ENCODE measurements at regions not wholly inside any gene's neighbourhood (a gene's known extent, or its start where the extent isn't known, plus 50 kb on each side); places are given as distances from the start of the nearest gene placed in this dataset.

DNA sequence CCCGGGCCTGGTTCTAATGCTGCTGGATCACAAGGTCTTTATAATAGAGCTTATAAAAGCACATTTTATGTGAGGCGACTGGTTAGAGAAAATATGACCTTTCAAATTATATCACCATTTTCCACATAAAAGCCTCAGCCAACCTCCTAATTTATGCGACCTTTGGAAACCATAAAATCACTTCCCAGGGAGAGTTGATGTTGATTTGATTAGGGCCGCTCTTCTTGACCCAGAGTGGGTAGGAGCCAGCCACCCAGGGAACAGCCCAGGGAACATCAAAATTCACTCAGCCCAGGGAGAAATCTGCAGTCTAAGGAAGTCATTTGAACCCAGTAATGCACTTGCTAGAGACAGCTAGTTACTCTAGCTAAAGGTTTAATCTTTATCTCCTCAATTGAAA lies 79.8 kb upstream of the TENT5A start:
- Histone ChIP-seq H3K36me3 (ENCODE audit: insufficient read depth, low read length) (no peaks in the 10 kb centered on the region), H4K20me1 (ENCODE audit: insufficient read depth, low read length) (no peaks in the 10 kb centered on the region), H2AFZ (ENCODE audit: low read depth, low read length) (no peak overlapping the region), H3K9ac (ENCODE audit: low read depth, low read length) (no peak overlapping the region), H3K4me1 (ENCODE audit: insufficient read depth, low read length) (no peaks in the 10 kb centered on the region), H3K27ac (ENCODE audit: low read length) (no peak overlapping the region), H3K79me2 (ENCODE audit: insufficient read depth, low read length) (no peaks in the 10 kb centered on the region), H3K4me2 (ENCODE audit: insufficient read depth, low read length) (no peak overlapping the region), H3K9me3 (ENCODE audit: insufficient read depth, low read length, severe bottlenecking) (peaks cover 4% of the 10 kb centered on the region), H3K27me3 (ENCODE audit: insufficient read depth, low read length, poor library complexity) (no peaks in the 10 kb centered on the region), H3K4me3 (ENCODE audit: low read depth in 1 of 2, low read length in 2 of 2) (no peak overlapping the region)
- ATAC-seq (ENCODE audit: insufficient read depth, low read depth) (no peak), DNase-seq (no peak)
- TF ChIP-seq CTCF (IDR thresholded peaks at IDR 0.05; ENCODE audit: borderline replicate concordance, extremely low read depth, low read length, poor library complexity, severe bottlenecking) = no peak
- no peak for TF ChIP-seq EZH2 (IDR thresholded peaks at IDR 0.05; ENCODE audit: borderline replicate concordance, low read depth, low read length, severe bottlenecking)

DNA sequence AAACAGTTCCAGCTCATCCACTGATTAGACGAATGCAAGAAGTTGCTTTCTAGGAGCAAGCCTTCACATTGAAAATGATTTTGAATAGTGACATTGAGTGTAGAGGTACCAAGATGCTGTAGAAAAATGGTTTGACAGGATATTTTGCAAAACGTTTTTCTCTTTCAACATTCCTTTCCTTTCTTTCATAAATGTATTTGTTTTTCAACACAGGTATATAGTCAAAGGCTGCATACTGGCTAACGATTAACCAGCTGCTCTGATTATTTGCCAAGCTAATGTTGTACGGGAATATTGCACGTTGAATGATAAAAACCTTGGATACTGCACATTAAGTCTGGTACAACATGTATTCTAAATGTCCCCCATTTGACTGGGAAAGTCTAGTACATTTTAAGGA lies 78.8 kb upstream of the TENT5A start:
- no peak for TF ChIP-seq CTCF (IDR thresholded peaks at IDR 0.05; ENCODE audit: borderline replicate concordance, extremely low read depth, low read length, poor library complexity, severe bottlenecking)
- no peak for TF ChIP-seq EZH2 (IDR thresholded peaks at IDR 0.05; ENCODE audit: borderline replicate concordance, low read depth, low read length, severe bottlenecking)
- no peak overlapping the region for H3K27ac ChIP-seq (ENCODE audit: low read length)
- DNase-seq = no peak
- no peaks in the 10 kb centered on the region for H3K4me1 ChIP-seq (ENCODE audit: insufficient read depth, low read length)
- ATAC-seq (ENCODE audit: insufficient read depth, low read depth) = no peak
- H4K20me1 ChIP-seq (ENCODE audit: insufficient read depth, low read length) = no peaks in the 10 kb centered on the region
- no peak overlapping the region for H3K9ac ChIP-seq (ENCODE audit: low read depth, low read length)
- H3K27me3 ChIP-seq (ENCODE audit: insufficient read depth, low read length, poor library complexity) = no peaks in the 10 kb centered on the region
- no peak overlapping the region for H3K4me2 ChIP-seq (ENCODE audit: insufficient read depth, low read length)
- H3K4me3 ChIP-seq (ENCODE audit: low read depth in 1 of 2, low read length in 2 of 2) = no peak overlapping the region
- H3K36me3 ChIP-seq (ENCODE audit: insufficient read depth, low read length) = no peaks in the 10 kb centered on the region
- H3K9me3 ChIP-seq (ENCODE audit: insufficient read depth, low read length, severe bottlenecking) = peaks cover 4% of the 10 kb centered on the region
- H3K79me2 ChIP-seq (ENCODE audit: insufficient read depth, low read length) = no peaks in the 10 kb centered on the region
- no peak overlapping the region for H2AFZ ChIP-seq (ENCODE audit: low read depth, low read length)

DNA sequence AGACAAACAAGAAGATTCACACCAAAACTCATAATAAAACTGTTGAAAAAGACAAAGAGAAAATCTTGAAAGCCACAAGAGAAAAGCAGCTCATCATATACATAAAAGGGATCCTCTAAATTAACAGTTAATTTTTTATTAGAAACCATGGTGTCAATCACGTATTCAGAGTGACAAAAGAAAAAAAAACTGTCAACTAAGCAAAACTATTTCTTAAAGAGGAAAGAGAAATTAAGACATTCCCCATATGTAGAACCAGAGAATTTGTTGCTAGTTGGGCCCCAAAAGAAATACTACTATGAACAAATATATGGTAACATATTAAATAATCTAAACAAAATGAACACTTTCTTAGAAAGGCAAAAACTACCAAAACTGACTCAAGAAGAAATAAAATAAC lies 74.3 kb upstream of the TENT5A start:
- ATAC-seq (ENCODE audit: insufficient read depth, low read depth) (no peak), DNase-seq (no peak)
- Histone ChIP-seq H3K9me3 (ENCODE audit: insufficient read depth, low read length, severe bottlenecking) (peaks cover 4% of the 10 kb centered on the region), H3K27me3 (ENCODE audit: insufficient read depth, low read length, poor library complexity) (no peaks in the 10 kb centered on the region), H3K4me3 (ENCODE audit: low read depth in 1 of 2, low read length in 2 of 2) (no peak overlapping the region), H3K4me1 (ENCODE audit: insufficient read depth, low read length) (no peaks in the 10 kb centered on the region), H3K79me2 (ENCODE audit: insufficient read depth, low read length) (no peaks in the 10 kb centered on the region), H3K27ac (ENCODE audit: low read length) (no peak overlapping the region), H3K9ac (ENCODE audit: low read depth, low read length) (no peak overlapping the region), H4K20me1 (ENCODE audit: insufficient read depth, low read length) (no peaks in the 10 kb centered on the region), H3K4me2 (ENCODE audit: insufficient read depth, low read length) (no peak overlapping the region), H2AFZ (ENCODE audit: low read depth, low read length) (no peak overlapping the region), H3K36me3 (ENCODE audit: insufficient read depth, low read length) (no peaks in the 10 kb centered on the region)
- no peak for TF ChIP-seq CTCF (IDR thresholded peaks at IDR 0.05; ENCODE audit: borderline replicate concordance, extremely low read depth, low read length, poor library complexity, severe bottlenecking)
- TF ChIP-seq EZH2 (IDR thresholded peaks at IDR 0.05; ENCODE audit: borderline replicate concordance, low read depth, low read length, severe bottlenecking) = no peak

- Histone ChIP-seq H3K4me1 (ENCODE audit: insufficient read depth, low read length) (no peaks in the 10 kb centered on the region), H3K9ac (ENCODE audit: low read depth, low read length) (no peak overlapping the region), H4K20me1 (ENCODE audit: insufficient read depth, low read length) (no peaks in the 10 kb centered on the region), H3K27ac (ENCODE audit: low read length) (no peak overlapping the region), H3K9me3 (ENCODE audit: insufficient read depth, low read length, severe bottlenecking) (peaks cover 2% of the 10 kb centered on the region), H3K4me2 (ENCODE audit: insufficient read depth, low read length) (no peak overlapping the region), H3K79me2 (ENCODE audit: insufficient read depth, low read length) (no peaks in the 10 kb centered on the region), H3K4me3 (ENCODE audit: low read depth in 1 of 2, low read length in 2 of 2) (no peak overlapping the region), H3K27me3 (ENCODE audit: insufficient read depth, low read length, poor library complexity) (no peaks in the 10 kb centered on the region), H2AFZ (ENCODE audit: low read depth, low read length) (no peak overlapping the region), H3K36me3 (ENCODE audit: insufficient read depth, low read length) (no peaks in the 10 kb centered on the region)
- ATAC-seq (ENCODE audit: insufficient read depth, low read depth) (no peak), DNase-seq (no peak)
- TF ChIP-seq EZH2 (IDR thresholded peaks at IDR 0.05; ENCODE audit: borderline replicate concordance, low read depth, low read length, severe bottlenecking) (no peak), CTCF (IDR thresholded peaks at IDR 0.05; ENCODE audit: borderline replicate concordance, extremely low read depth, low read length, poor library complexity, severe bottlenecking) (no peak)
Measured at GRCh38 chr6:81822568-81822967, 70.1 kb upstream of the TENT5A start.

All from DND-41 (cell line).